H1 (cell line): ENCODE measurements at regions not wholly inside any gene's neighbourhood (a gene's known extent, or its start where the extent isn't known, plus 50 kb on each side); places are given as distances from the start of the nearest gene placed in this dataset.

ENCODE experiments used
- ASH2L ChIP-seq: fragments of 200-600, 300-600 bp; sonication (generic); IDR thresholded peaks from one replicate; pipeline ENCODE4 v1.7.1; 2017; ENCODE audit warnings: low read length
- CBX8 ChIP-seq: fragments of 300-800, 300-1000 bp; sonication (generic); IDR thresholded peaks from 2 replicates; pipeline ENCODE4 v1.7.1; 2016; ENCODE audit warnings: low read depth, low read length, borderline replicate concordance
- CHD1 ChIP-seq: IDR thresholded peaks from 2 replicates; pipeline ENCODE4 v1.6.1; 2012; ENCODE audit warnings: low read depth, low read length, improper control_type of control experiment
- CHD7 ChIP-seq: fragments of 300-600 bp; sonication (generic); IDR thresholded peaks from 2 replicates; pipeline ENCODE4 v1.7.1; 2012; ENCODE audit warnings: low read length, moderate library complexity, mild to moderate bottlenecking, inconsistent platforms; ENCODE audit not compliant: insufficient replicate concordance
- EGR1 ChIP-seq: IDR thresholded peaks from 2 replicates; pipeline ENCODE4 v1.6.1; 2011; ENCODE audit warnings: low read depth, low read length, borderline replicate concordance
- HDAC6 ChIP-seq: IDR thresholded peaks from one replicate; pipeline ENCODE4 v1.7.1; 2012; ENCODE audit warnings: low read depth, mild to moderate bottlenecking, inconsistent platforms, low read length, moderate library complexity
- MAX ChIP-seq: IDR thresholded peaks from 2 replicates; pipeline ENCODE4 v1.6.1; 2012; ENCODE audit warnings: inconsistent platforms
- SRF ChIP-seq: IDR thresholded peaks from 2 replicates; pipeline ENCODE4 v1.6.1; 2011; ENCODE audit warnings: mild to moderate bottlenecking, low read depth, low read length, moderate library complexity
- USF2 ChIP-seq: IDR thresholded peaks from 2 replicates; pipeline ENCODE4 v1.6.1; 2011; ENCODE audit warnings: low read length, improper control_type of control experiment

GRCh38 chr18:1930291-1931270 is 640.7 kb downstream of the METTL4 start (continued):
- no peak for TF ChIP-seq USF2
- no peak for TF ChIP-seq HDAC6
- no peak for TF ChIP-seq SRF
- no peak for TF ChIP-seq ASH2L
- no peak for TF ChIP-seq EGR1
- TF ChIP-seq CHD7, result no peak
- no peak for TF ChIP-seq CHD1
- TF ChIP-seq MAX, result no peak
- TF ChIP-seq CBX8, result no peak
